Heart right ventricle (tissue), 16 donors: ENCODE measurements at regions not wholly inside any gene's neighbourhood (a gene's known extent, or its start where the extent isn't known, plus 50 kb on each side); places are given as distances from the start of the nearest gene placed in this dataset.

ENCODE experiments used
- ATAC-seq, 8 donors: fragments of 200-7000 bp; cut with Tn5 transposase; one replicate each; pipeline ENCODE4 v1.9.1; 2020; ENCODE audit warnings: mild to moderate bottlenecking in 8 of 8, moderate library complexity in 8 of 8, moderate number of reproducible peaks in 1 of 8
- DNase-seq, 2 donors: peaks; one replicate each; pipeline ENCODE4 v3.0.0-alpha.2; 2020
- H3K27ac ChIP-seq, 10 donors: fragments of 200-600 bp; sonication (generic) in 2 of 10; one replicate each; pipeline versions ENCODE4 v1.5.0 to v1.8.0; 2020 to 2022; ENCODE audit warnings: mild to moderate bottlenecking in 3 of 10
- H3K27me3 ChIP-seq, 7 donors: fragments of 200-600 bp; one replicate each; pipeline ENCODE4 v1.8.0; 2021 to 2022; ENCODE audit warnings: mild to moderate bottlenecking in 2 of 7
- H3K36me3 ChIP-seq, 9 donors: fragments of 200-600 bp; sonication (generic) in 1 of 9; one replicate each; pipeline versions ENCODE4 v1.5.0 to v1.8.0; 2020 to 2022; ENCODE audit warnings: mild to moderate bottlenecking in 2 of 9
- H3K4me1 ChIP-seq, 9 donors: fragments of 200-600 bp; sonication (generic) in 1 of 9; one replicate each; pipeline versions ENCODE4 v1.5.0 to v1.8.0; 2020 to 2022; ENCODE audit warnings: mild to moderate bottlenecking in 4 of 9
- H3K4me3 ChIP-seq, 10 donors: fragments of 200-600 bp; sonication (generic) in 2 of 10; one replicate each; pipeline versions ENCODE4 v1.5.0 to v1.8.0; 2020 to 2022; ENCODE audit warnings: mild to moderate bottlenecking in 7 of 10, moderate library complexity in 2 of 10
- H3K9me3 ChIP-seq, 11 donors: fragments of 200-600 bp in 10 of 11; sonication (generic) in 2 of 11; one replicate each; pipeline versions ENCODE4 v1.5.0 to v1.8.0; 2013 to 2022; ENCODE audit warnings: mild to moderate bottlenecking in 2 of 11, control low read depth in 1 of 11, moderate library complexity in 1 of 11
- CTCF ChIP-seq, 9 donors: fragments of 200-600 bp; sonication (generic) in 2 of 9; IDR thresholded peaks; one replicate each; pipeline versions ENCODE4 v1.5.0 to v1.8.0; 2021 to 2022; ENCODE audit warnings: antibody characterized with exemption in 9 of 9, mild to moderate bottlenecking in 5 of 9, moderate library complexity in 1 of 9
- WGBS, 2 donors: extraction: QIAGEN DNeasy Blood & Tissue Kit; methylation state at CpG; one replicate each; pipeline ENCODE4 v1.1.7; 2013; ENCODE audit warnings: inconsistent platforms in 1 of 2; 5-methylcytosine and 5-hydroxymethylcytosine counted together
- intact Hi-C, 10 donors: fragments of 100-400 bp; cut with DNase I; formaldehyde crosslinking; loops; one replicate each; pipeline versions ENCODE4 v1.11.1 to v1.14.2; 2022
- donor health status: Arrhythmogenic right ventricular cardiomyopathy.
- donor health status: ischemic (EF 13 %, LVEDD 7.1; RV severe dilation, severe dysfunction).
- donor health status: healthy with polysubstance abuse.
- donor health status: DM: no; HTN: yes; CAD: no.
- donor health status: DM: no; HTN: no; CAD: no.
- donor health status: ischemic (EF 25% LVEDD 6.9; RV normal size, moderate dysfunction).
- donor health status: ischemic (EF 25% LVEDD 5.7; RV mildly dilated, moderate dysfunction).
- donor health status: healthy.
- donor health status: DM: yes; HTN: yes; CAD: no.
- donor health status: Ischemic cardiomyopathy.
- donor health status: ischemic (EF 35%, LVEDD 5.7; RV mildly dilated, moderate dysfunction).
- donor health status: nonischemic (EF 11% LVEDD 7.7; RV severe dilation, severe dysfunction).
- donor health status: DM: yes; HTN: yes; CAD: no.
- donor health status: PGD.
- donor health status: ischemic (EF 29% LVEDD 5.4; RV normal size, mild dysfunction).
- donor health status: nonischemic (EF 23%, LVEDD 6.1; RV moderate dilation, normal function).

GRCh38 chr21:36575306-36575705, 95.4 kb upstream of the CLDN14 start:
- Histone ChIP-seq H3K9me3 (peaks cover 0 to 8% (median 0%) of the 10 kb centered on the region in 11 donors), H3K36me3 (no peaks in the 10 kb centered on the region), H3K4me1 (no peaks in the 10 kb centered on the region), H3K27ac (no peak overlapping the region), H3K4me3 (no peak overlapping the region), H3K27me3 (peaks cover 0 to 13% (median 0%) of the 10 kb centered on the region in 7 donors)
- DNase-seq (no peak), ATAC-seq (no peak)
- whole genome bisulfite sequencing, 2 donors: 62 to 66% methylated on average over 3 of the region's 3 CpGs
- TF ChIP-seq CTCF (IDR thresholded peaks at IDR 0.05): no peak
- intact Hi-C loops: no loop called here

GRCh38 chr21:36576441-36576840, 96.5 kb upstream of the CLDN14 start:
- no peak overlapping the region for H3K4me3 ChIP-seq
- no peak for ATAC-seq
- no peaks in the 10 kb centered on the region for H3K36me3 ChIP-seq
- DNase-seq: no peak
- H3K27ac ChIP-seq: no peak overlapping the region
- WGBS, 2 donors: 77% methylated on average over 9 of the region's 9 CpGs
- H3K9me3 ChIP-seq: peaks cover 0 to 8% (median 0%) of the 10 kb centered on the region in 11 donors
- no peak for TF ChIP-seq CTCF (IDR thresholded peaks at IDR 0.05)
- peaks cover 0 to 7% (median 2%) of the 10 kb centered on the region in 7 donors for H3K27me3 ChIP-seq
- H3K4me1 ChIP-seq: no peaks in the 10 kb centered on the region
- intact Hi-C loops: no loop called here

GRCh38 chr21:36579898-36580297, 100.0 kb upstream of the CLDN14 start:
- 66 to 81% methylated on average over 1 of the region's 1 CpG for WGBS, 2 donors
- Histone ChIP-seq H3K9me3 (peaks cover 0 to 3% (median 0%) of the 10 kb centered on the region in 11 donors), H3K27me3 (peaks cover 0 to 10% (median 7%) of the 10 kb centered on the region in 7 donors), H3K4me1 (no peaks in the 10 kb centered on the region), H3K36me3 (no peaks in the 10 kb centered on the region), H3K4me3 (no peak overlapping the region), H3K27ac (no peak overlapping the region)
- intact Hi-C loops: no loop called here
- no peak for TF ChIP-seq CTCF (IDR thresholded peaks at IDR 0.05)
- DNase-seq: no peak
- no peak for ATAC-seq

- WGBS, 2 donors: 78 to 84% methylated on average over 6 of the region's 6 CpGs
- no peak for ATAC-seq
- no peak for TF ChIP-seq CTCF (IDR thresholded peaks at IDR 0.05)
Observed at GRCh38 chr21:36582271-36582670, 102.3 kb upstream of the CLDN14 start.

More at GRCh38 chr21:36582271-36582670, 102.3 kb upstream of the CLDN14 start:
- Histone ChIP-seq H3K27me3 (peaks cover 0 to 14% (median 7%) of the 10 kb centered on the region in 7 donors), H3K4me3 (no peak overlapping the region), H3K4me1 (no peaks in the 10 kb centered on the region), H3K36me3 (no peaks in the 10 kb centered on the region), H3K9me3 (peaks cover 0 to 10% (median 0%) of the 10 kb centered on the region in 11 donors), H3K27ac (no peak overlapping the region)
- no peak for DNase-seq
- intact Hi-C loops: no loop called here
